ENCODE measurements at regions not wholly inside any gene's neighbourhood (a gene's known extent, or its start where the extent isn't known, plus 50 kb on each side); places are given as distances from the start of the nearest gene placed in this dataset.

GRCh38 chr3:135811651-135812050 is 153.9 kb upstream of the PPP2R3A start:
- TF ChIP-seq POLR2A (IDR thresholded peaks at IDR 0.05; ENCODE audit: low read depth, low read length): no peak
- no peak for TF ChIP-seq POLR2AphosphoS5 (IDR thresholded peaks at IDR 0.05; ENCODE audit: low read depth, low read length)
- TF ChIP-seq TAF1 (IDR thresholded peaks at IDR 0.05; ENCODE audit: borderline replicate concordance, low read depth, low read length): no peak
